Nephron progenitor cell (in vitro differentiated cells): ENCODE measurements at regions not wholly inside any gene's neighbourhood (a gene's known extent, or its start where the extent isn't known, plus 50 kb on each side); places are given as distances from the start of the nearest gene placed in this dataset.

Source experiments
- DNase-seq: peaks from one replicate; pipeline ENCODE4 v3.0.0; 2021
- H3K27ac Mint-ChIP-seq: 2 replicates; pipeline ENCODE4 v1.8.0; 2021; ENCODE audit warnings: mild to moderate bottlenecking, moderate library complexity, mixed read lengths
- H3K27me3 Mint-ChIP-seq: 2 replicates; pipeline ENCODE4 v1.8.0; 2021; ENCODE audit warnings: mild to moderate bottlenecking, low read depth, mixed read lengths; ENCODE audit not compliant: poor library complexity
- H3K36me3 Mint-ChIP-seq: 2 replicates; pipeline ENCODE4 v1.8.0; 2021; ENCODE audit warnings: low read depth, mixed read lengths
- H3K4me1 Mint-ChIP-seq: 2 replicates; pipeline ENCODE4 v1.8.0; 2021; ENCODE audit warnings: mixed read lengths
- H3K4me3 Mint-ChIP-seq: 2 replicates; pipeline ENCODE4 v1.8.0; 2021; ENCODE audit warnings: mild to moderate bottlenecking, moderate library complexity, mixed read lengths
- H3K9me3 Mint-ChIP-seq: 2 replicates; pipeline ENCODE4 v1.8.0; 2021; ENCODE audit warnings: mild to moderate bottlenecking, moderate library complexity, mixed read lengths
- TF ChIP-seq, protein P1 (sequence below): fragments of 200-600 bp; sonication (generic); IDR thresholded peaks from 2 replicates; pipeline ENCODE4 v1.5.0; 2021; ENCODE audit warnings: antibody characterized with exemption

DNA sequence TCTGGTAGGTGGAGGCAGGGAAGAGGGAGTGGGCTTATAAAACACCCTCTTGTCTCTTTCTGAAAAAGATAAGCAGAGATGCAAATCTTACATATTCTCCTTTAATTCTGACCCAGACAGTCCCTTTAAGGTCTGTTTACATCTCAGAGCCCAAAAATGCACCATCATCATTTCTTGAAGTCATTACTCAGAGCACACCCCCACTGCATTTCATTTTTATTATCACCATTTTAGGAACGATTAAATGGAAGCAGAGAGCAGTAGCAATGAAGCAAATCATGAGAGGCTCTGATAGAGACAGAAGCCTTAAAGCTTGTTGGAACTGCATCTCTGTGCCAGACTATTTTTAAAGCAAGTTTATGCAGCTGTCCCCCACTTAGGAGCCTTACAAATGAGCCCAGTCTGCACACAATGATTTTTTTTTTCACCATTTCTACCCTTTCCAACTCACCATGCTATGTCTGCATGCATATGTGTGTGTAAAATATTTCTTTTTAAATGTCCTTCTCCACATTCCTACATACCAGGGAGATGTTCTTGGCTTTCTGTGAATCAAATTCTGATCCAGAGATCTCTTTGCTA is 311.0 kb downstream of the GRIN2B start:
- TF ChIP-seq, protein P1, sequence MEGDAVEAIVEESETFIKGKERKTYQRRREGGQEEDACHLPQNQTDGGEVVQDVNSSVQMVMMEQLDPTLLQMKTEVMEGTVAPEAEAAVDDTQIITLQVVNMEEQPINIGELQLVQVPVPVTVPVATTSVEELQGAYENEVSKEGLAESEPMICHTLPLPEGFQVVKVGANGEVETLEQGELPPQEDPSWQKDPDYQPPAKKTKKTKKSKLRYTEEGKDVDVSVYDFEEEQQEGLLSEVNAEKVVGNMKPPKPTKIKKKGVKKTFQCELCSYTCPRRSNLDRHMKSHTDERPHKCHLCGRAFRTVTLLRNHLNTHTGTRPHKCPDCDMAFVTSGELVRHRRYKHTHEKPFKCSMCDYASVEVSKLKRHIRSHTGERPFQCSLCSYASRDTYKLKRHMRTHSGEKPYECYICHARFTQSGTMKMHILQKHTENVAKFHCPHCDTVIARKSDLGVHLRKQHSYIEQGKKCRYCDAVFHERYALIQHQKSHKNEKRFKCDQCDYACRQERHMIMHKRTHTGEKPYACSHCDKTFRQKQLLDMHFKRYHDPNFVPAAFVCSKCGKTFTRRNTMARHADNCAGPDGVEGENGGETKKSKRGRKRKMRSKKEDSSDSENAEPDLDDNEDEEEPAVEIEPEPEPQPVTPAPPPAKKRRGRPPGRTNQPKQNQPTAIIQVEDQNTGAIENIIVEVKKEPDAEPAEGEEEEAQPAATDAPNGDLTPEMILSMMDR: no peak
- Mint-ChIP-seq H3K4me1 (no peaks in the 10 kb centered on the region), H3K27ac (no peak overlapping the region), H3K36me3 (no peaks in the 10 kb centered on the region), H3K9me3 (no peaks in the 10 kb centered on the region), H3K4me3 (no peak overlapping the region), H3K27me3 (peaks cover 9% of the 10 kb centered on the region)
- no peak for DNase-seq

DNA sequence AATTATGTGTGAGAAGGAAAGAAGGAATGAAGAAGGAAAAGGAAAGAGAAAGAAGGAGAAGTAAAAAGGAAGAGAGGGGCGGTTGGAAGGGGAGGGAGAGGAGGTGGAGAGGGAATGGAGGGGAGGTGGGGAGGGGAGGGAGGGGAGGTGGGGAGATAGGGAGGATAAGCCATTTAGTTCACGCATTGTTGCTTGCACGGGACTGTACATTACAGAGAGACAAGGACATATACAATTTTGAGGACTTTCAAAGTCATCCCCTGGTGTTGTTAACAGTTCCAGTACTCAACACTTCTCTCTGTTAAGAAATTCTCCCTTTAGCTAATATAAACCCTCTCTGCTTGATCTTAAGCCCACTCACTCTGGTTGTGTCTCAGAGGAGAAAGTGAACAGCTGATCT is 312.5 kb downstream of the GRIN2B start:
- TF ChIP-seq, protein P1: no peak
- Mint-ChIP-seq H3K9me3 (no peaks in the 10 kb centered on the region), H3K27me3 (peaks cover 9% of the 10 kb centered on the region), H3K4me3 (no peak overlapping the region), H3K27ac (no peak overlapping the region), H3K4me1 (no peaks in the 10 kb centered on the region), H3K36me3 (no peaks in the 10 kb centered on the region)
- no peak for DNase-seq

DNA sequence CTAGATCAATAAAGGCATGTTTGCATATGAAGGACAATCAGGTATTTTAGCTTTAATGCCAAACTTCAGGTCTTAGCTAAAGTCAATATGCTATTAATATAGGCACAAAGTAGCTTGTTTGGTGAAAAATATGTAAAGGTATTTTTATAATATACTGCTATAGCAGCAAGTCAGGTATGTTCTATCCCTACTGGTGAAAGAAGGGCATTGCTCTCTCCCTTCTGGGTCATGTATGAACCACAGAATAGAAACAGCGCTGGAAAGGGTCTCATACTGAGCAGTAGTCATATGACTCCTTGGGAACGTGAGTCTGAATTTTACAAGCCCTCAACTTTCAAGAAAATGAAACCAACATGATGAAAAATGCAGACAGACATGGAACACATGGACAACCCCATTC is 314.6 kb downstream of the GRIN2B start:
- no peak for DNase-seq
- H3K9me3 Mint-ChIP-seq: no peaks in the 10 kb centered on the region
- peaks cover 4% of the 10 kb centered on the region for H3K27me3 Mint-ChIP-seq
- H3K4me3 Mint-ChIP-seq: no peak overlapping the region
- H3K27ac Mint-ChIP-seq: no peak overlapping the region
- no peaks in the 10 kb centered on the region for H3K4me1 Mint-ChIP-seq
- H3K36me3 Mint-ChIP-seq: no peaks in the 10 kb centered on the region
- TF ChIP-seq, protein P1: peak; percentile 18

DNA sequence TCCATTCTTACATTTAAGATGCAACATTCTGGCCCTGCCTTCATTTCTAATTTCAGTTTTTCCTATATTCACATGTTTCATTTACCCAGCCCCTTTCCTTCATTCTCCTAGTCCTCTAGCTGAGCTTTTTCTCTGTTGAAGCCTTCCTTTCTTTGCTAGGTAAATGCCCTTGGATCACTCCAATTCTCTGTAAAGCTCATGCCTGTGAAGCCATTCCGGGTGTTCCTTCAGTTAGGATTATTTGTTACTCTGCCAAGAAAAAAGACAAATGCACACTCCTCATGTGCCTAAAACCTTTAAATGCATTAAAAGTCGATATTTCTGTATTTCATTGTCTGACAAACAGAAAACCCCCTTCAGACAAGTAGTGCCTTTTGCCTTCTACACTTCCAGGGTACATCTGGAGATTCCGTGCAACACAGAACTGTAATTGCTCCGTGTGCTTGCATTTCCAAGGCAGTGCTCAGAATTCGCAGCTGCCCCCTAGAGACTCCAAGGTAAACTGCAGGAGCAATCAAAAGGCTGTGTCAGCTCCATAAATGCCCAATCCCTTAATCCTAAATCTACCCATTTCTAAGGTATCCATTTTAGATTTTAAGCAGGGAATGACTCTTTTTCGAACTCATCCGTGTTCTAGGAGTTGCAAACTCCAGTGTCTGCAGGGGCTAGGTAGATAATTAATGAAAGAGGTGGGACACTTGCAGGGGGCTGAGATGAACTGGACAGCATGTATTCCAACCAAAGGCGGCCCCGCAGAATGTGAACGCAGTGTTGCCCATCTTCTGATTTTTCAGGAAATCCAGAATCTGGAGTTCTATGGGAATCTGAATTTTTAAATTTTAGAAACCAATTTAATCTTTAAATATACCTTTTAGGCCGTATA is 320.2 kb downstream of the GRIN2B start:
- Mint-ChIP-seq H3K27me3 (peaks cover 4% of the 10 kb centered on the region), H3K4me1 (peaks cover 10% of the 10 kb centered on the region), H3K36me3 (no peaks in the 10 kb centered on the region), H3K27ac (no peak overlapping the region), H3K9me3 (no peaks in the 10 kb centered on the region), H3K4me3 (no peak overlapping the region)
- peak; percentile 55 for DNase-seq
- TF ChIP-seq, protein P1: peak; percentile 88

DNA sequence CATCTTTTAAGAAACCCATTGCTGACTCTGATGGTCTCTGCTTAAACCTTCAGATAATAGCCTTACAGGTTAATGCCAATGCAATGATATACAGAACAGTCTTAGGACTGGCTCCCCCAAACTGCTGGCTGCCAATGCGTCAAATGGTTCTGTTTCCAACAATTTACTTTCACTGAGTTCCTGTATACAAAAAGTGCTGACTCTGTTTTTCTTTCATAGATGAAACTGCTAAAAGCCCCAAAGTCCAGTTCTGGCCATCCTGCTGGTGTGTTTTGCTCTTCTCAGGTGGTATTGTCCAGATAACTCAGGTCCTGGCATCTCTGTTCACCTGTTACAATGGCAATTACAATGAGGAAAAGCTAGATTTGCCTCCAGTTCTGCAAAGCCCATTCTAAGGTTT is 326.9 kb downstream of the GRIN2B start:
- TF ChIP-seq, protein P1: no peak
- Mint-ChIP-seq H3K4me1 (peaks cover 5% of the 10 kb centered on the region), H3K27me3 (peaks cover 3% of the 10 kb centered on the region), H3K36me3 (no peaks in the 10 kb centered on the region), H3K9me3 (no peaks in the 10 kb centered on the region), H3K4me3 (no peak overlapping the region), H3K27ac (no peak overlapping the region)
- DNase-seq: no peak
